A549 (cell line): ENCODE measurements at regions not wholly inside any gene's neighbourhood (a gene's known extent, or its start where the extent isn't known, plus 50 kb on each side); places are given as distances from the start of the nearest gene placed in this dataset.

Experiments
- ATAC-seq, 2 experiments: fragments of 200-7000 bp in 1 of 2; fragments of >200 bp in 1 of 2; cut with Nextera tagmentation in 1 of 2; cut with Tn5 transposase in 1 of 2; 3 replicates each; pipeline versions ENCODE4 v1.8.0 to v1.9.1; 2018 to 2020; ENCODE audit warnings: mild to moderate bottlenecking in 1 of 2, moderate library complexity in 1 of 2
- CTCF ChIA-PET: fragments of 300-600 bp; sonication (Branson Sonifier 250); formaldehyde crosslinking; extraction: SDS; loops from one replicate; lab custom pipeline; 2021; ENCODE audit warnings: antibody characterized with exemption, inconsistent platforms; lab: Yijun Ruan, JAX
- POLR2A ChIA-PET: fragments of 350-600 bp; formaldehyde crosslinking; extraction: SDS; loops from one replicate; lab custom pipeline; 2021; ENCODE audit warnings: antibody characterized with exemption, inconsistent platforms; lab: Yijun Ruan, JAX
- DNase-seq, 2 experiments: peaks; one replicate each; pipeline versions ENCODE4 v3.0.0 to v3.0.0-alpha.2; 2011 to 2016; ENCODE audit warnings: low read depth in 1 of 2, low spot score in 1 of 2
- FAIRE-seq: peaks from 2 replicates; lab custom pipeline; 2011; peaks lifted over from hg19 to GRCh38; lab: Jason Lieb, UNC
- H3K27ac ChIP-seq, 2 experiments: fragments of >200 bp; sonication (Bioruptor Twin); formaldehyde crosslinking; 3 replicates each; pipeline ENCODE4 v1.5.1; 2016 to 2017
- H3K4me1 ChIP-seq: fragments of >200 bp; sonication (Bioruptor Twin); formaldehyde crosslinking; 3 replicates; pipeline ENCODE4 v1.6.1; 2016
- H3K4me2 ChIP-seq: fragments of >200 bp; sonication (Bioruptor Twin); formaldehyde crosslinking; 3 replicates; pipeline ENCODE4 v1.6.1; 2016
- H3K4me3 ChIP-seq: fragments of >200 bp; sonication (Bioruptor Twin); formaldehyde crosslinking; 3 replicates; pipeline ENCODE4 v1.5.1; 2016
- H3K9me3 ChIP-seq: fragments of >200 bp; sonication (Bioruptor Twin); formaldehyde crosslinking; 3 replicates; pipeline ENCODE4 v1.6.1; 2016
- CBX2 ChIP-seq: fragments of 200-600 bp; sonication (generic); IDR thresholded peaks from 2 replicates; pipeline ENCODE4 v1.6.1; 2016; ENCODE audit warnings: low read depth, mild to moderate bottlenecking, borderline replicate concordance
- CHD2 ChIP-seq: fragments of 150-350 bp; IDR thresholded peaks from 2 replicates; pipeline ENCODE4 v1.6.1; 2014; ENCODE audit warnings: low read length; ENCODE audit not compliant: partially characterized antibody
- FOSB ChIP-seq: fragments of 250-450 bp; sonication (Bioruptor Pico); IDR thresholded peaks from 2 replicates; pipeline ENCODE4 v1.5.0; 2020; ENCODE audit warnings: mild to moderate bottlenecking, moderate library complexity
- FOXS1 ChIP-seq: fragments of 250-450 bp; sonication (Bioruptor Pico); IDR thresholded peaks from 2 replicates; pipeline ENCODE4 v1.5.0; 2020; ENCODE audit warnings: mild to moderate bottlenecking, moderate library complexity
- GATA3 ChIP-seq: IDR thresholded peaks from 2 replicates; pipeline ENCODE4 v1.6.1; 2012; ENCODE audit warnings: borderline replicate concordance
- HEYL ChIP-seq: fragments of 250-450 bp; sonication (Bioruptor Pico); IDR thresholded peaks from 2 replicates; pipeline ENCODE4 v1.8.0; 2021; ENCODE audit warnings: mild to moderate bottlenecking, moderate library complexity
- HOXA7 ChIP-seq: fragments of 250-450 bp; sonication (Bioruptor Pico); IDR thresholded peaks from 2 replicates; pipeline ENCODE4 v1.5.0; 2020; ENCODE audit warnings: mild to moderate bottlenecking, moderate library complexity
- JUN ChIP-seq, 2 experiments: fragments of >200 bp; sonication (Bioruptor Twin); formaldehyde crosslinking; IDR thresholded peaks; 2 replicates in 1 of 2; 3 replicates in 1 of 2; pipeline ENCODE4 v1.6.1; 2016 to 2017
- KDM1A ChIP-seq: fragments of 200-600 bp; sonication (generic); IDR thresholded peaks from 2 replicates; pipeline ENCODE4 v1.6.1; 2016; ENCODE audit warnings: low read depth, mild to moderate bottlenecking
- KDM5A ChIP-seq: fragments of 200-600 bp; sonication (generic); IDR thresholded peaks from 2 replicates; pipeline ENCODE4 v1.6.1; 2016; ENCODE audit warnings: antibody characterized with exemption, mild to moderate bottlenecking
- MAFK ChIP-seq: fragments of 450-650 bp; IDR thresholded peaks from 2 replicates; pipeline ENCODE4 v1.6.1; 2014; ENCODE audit not compliant: partially characterized antibody
- MAX ChIP-seq: IDR thresholded peaks from 2 replicates; pipeline ENCODE4 v1.6.1; 2012
- MYC ChIP-seq: IDR thresholded peaks from 2 replicates; pipeline ENCODE4 v1.6.1; 2012; ENCODE audit warnings: mild to moderate bottlenecking, inconsistent platforms, low read length, improper control_type of control experiment, borderline replicate concordance
- NFE2L2 ChIP-seq: fragments of 150-350 bp; conservative IDR thresholded peaks from 2 replicates; pipeline ENCODE4 v1.6.1; 2014; ENCODE audit warnings: low read length
- POLR2A ChIP-seq: IDR thresholded peaks from 2 replicates; pipeline ENCODE4 v1.6.1; 2012; ENCODE audit warnings: mild to moderate bottlenecking, low read length
- POLR2AphosphoS2 ChIP-seq: conservative IDR thresholded peaks from 2 replicates; pipeline ENCODE4 v1.6.1; 2012; ENCODE audit warnings: low read length, improper control_type of control experiment, inconsistent platforms
- RAD21 ChIP-seq, 2 experiments: fragments of >200 bp in 1 of 2; sonication (Bioruptor Twin) in 1 of 2; formaldehyde crosslinking in 1 of 2; IDR thresholded peaks in 1 of 2; conservative IDR thresholded peaks in 1 of 2; 2 replicates in 1 of 2; 3 replicates in 1 of 2; pipeline ENCODE4 v1.6.1; 2012 to 2018; ENCODE audit warnings: inconsistent platforms in 1 of 2
- RNF2 ChIP-seq: fragments of 200-600 bp; sonication (generic); IDR thresholded peaks from 2 replicates; pipeline ENCODE4 v1.6.1; 2016; ENCODE audit warnings: low read depth, mild to moderate bottlenecking, antibody characterized with exemption, moderate library complexity, borderline replicate concordance
- SMC3 ChIP-seq: fragments of >200 bp; sonication (Bioruptor Twin); formaldehyde crosslinking; IDR thresholded peaks from 3 replicates; pipeline ENCODE4 v1.6.1; 2018; ENCODE audit warnings: inconsistent platforms
- ZNF302 ChIP-seq: fragments of 250-450 bp; sonication (Bioruptor Pico); IDR thresholded peaks from 2 replicates; pipeline ENCODE4 v1.9.0; 2021; ENCODE audit warnings: inconsistent platforms, mild to moderate bottlenecking, moderate library complexity
- ZSCAN20 ChIP-seq: fragments of 250-450 bp; sonication (Bioruptor Pico); IDR thresholded peaks from 2 replicates; pipeline ENCODE4 v1.8.0; 2022; ENCODE audit warnings: mild to moderate bottlenecking, moderate library complexity
- WGBS: methylation state at CpG from one replicate; pipeline ENCODE4 v1.1.6; 2017; ENCODE audit errors: missing lambda C conversion rate; 5-methylcytosine and 5-hydroxymethylcytosine counted together
- TF ChIP-seq, protein P1 (sequence below): IDR thresholded peaks from 2 replicates; pipeline ENCODE4 v1.6.1; 2012
- TF ChIP-seq, protein P2 (sequence below): fragments of 450-650 bp; IDR thresholded peaks from 2 replicates; pipeline ENCODE4 v1.6.1; 2014; ENCODE audit warnings: antibody characterized with exemption

- ATAC-seq (no peak), FAIRE-seq (no peak), DNase-seq (no peak)
- H3K27ac ChIP-seq, result no peak overlapping the region
- no peak for TF ChIP-seq ZSCAN20 (CRISPR knock-in tag)
- no peak for TF ChIP-seq MYC
- TF ChIP-seq FOSB (CRISPR knock-in tag), result no peak
- no peak for TF ChIP-seq HOXA7 (CRISPR knock-in tag)
- no peak for TF ChIP-seq NFE2L2
- TF ChIP-seq KDM1A, result no peak
- TF ChIP-seq FOXS1 (CRISPR knock-in tag), result no peak
- TF ChIP-seq CBX2, result no peak
- TF ChIP-seq KDM5A, result no peak
- 8% methylated on average over 7 of the region's 10 CpGs for whole genome bisulfite sequencing
- ChIA-PET CTCF (interaction anchor here (1.2 to 5.3 kb wide), 2 partner anchors 159 to 1691 kb away, joined by 3 to 40 read pairs; no protein-coding TSS in a partner anchor), POLR2A (no interaction called here)
- H3K4me1 ChIP-seq, result no peaks in the 10 kb centered on the region
- no peak overlapping the region for H3K4me3 ChIP-seq
- H3K4me2 ChIP-seq, result no peak overlapping the region
- H3K9me3 ChIP-seq, result no peaks in the 10 kb centered on the region
Measured at GRCh38 chr20:39270837-39271604, 308.9 kb downstream of the DHX35 start.

DNA sequence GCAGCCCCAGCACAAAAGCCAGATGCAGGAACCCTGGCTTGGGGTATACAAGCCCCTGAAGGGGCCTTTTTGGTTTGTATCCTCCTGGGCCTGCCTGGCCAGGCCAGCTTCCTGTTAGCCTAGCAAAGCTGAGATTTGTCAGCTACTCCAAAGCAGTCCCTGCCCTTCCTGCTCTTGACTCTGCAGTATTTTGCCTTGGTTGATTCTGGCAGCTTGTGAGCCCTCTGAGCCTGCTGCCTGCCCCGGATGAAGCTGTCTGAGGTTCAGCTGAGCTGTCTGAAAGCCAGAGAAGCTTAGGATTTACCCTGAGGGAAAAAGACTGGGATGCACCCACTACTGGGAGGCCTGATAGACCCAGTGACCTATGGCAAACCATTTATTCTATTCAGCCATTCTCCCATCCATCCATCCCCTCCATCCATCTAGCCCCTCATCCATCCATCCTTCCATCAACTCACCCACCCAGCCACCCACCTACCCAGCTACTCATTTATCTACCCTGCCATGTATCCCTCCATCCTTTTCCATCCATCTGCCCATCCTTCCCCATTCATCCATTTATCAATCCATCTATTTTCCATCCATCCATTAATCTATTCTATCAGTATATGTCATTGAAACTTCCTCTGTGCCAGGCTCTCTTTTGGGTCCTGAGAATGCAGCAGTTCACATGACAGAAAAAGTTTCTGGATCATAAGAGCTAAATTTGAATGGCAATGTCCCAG is 307.5 kb downstream of the DHX35 start:
- no peaks in the 10 kb centered on the region for H3K4me1 ChIP-seq
- DNase-seq (no peak), ATAC-seq (no peak; a peak in 1 of 6 replicates), FAIRE-seq (no peak)
- no peak overlapping the region for H3K4me2 ChIP-seq
- H3K9me3 ChIP-seq, result no peaks in the 10 kb centered on the region
- ChIA-PET POLR2A (no interaction called here), CTCF (interaction anchor here (0.9 to 5.3 kb wide), 24 partner anchors 8 to 1692 kb away, joined by 3 to 40 read pairs (median 4); partner anchors contain the start of gene MAFB)
- no peak overlapping the region for H3K27ac ChIP-seq
- WGBS, result 0% methylated on average over 1 of the region's 1 CpG
- H3K4me3 ChIP-seq, result no peak overlapping the region
- TF ChIP-seq, protein P1, sequence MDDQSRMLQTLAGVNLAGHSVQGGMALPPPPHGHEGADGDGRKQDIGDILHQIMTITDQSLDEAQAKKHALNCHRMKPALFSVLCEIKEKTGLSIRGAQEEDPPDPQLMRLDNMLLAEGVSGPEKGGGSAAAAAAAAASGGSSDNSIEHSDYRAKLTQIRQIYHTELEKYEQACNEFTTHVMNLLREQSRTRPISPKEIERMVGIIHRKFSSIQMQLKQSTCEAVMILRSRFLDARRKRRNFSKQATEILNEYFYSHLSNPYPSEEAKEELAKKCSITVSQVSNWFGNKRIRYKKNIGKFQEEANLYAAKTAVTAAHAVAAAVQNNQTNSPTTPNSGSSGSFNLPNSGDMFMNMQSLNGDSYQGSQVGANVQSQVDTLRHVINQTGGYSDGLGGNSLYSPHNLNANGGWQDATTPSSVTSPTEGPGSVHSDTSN, result no peak
- no peak for TF ChIP-seq ZNF302 (CRISPR knock-in tag)
- TF ChIP-seq GATA3, result no peak
- no peak for TF ChIP-seq POLR2AphosphoS2
- TF ChIP-seq, protein P2, sequence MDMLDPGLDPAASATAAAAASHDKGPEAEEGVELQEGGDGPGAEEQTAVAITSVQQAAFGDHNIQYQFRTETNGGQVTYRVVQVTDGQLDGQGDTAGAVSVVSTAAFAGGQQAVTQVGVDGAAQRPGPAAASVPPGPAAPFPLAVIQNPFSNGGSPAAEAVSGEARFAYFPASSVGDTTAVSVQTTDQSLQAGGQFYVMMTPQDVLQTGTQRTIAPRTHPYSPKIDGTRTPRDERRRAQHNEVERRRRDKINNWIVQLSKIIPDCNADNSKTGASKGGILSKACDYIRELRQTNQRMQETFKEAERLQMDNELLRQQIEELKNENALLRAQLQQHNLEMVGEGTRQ, result no peak
- TF ChIP-seq HEYL (CRISPR knock-in tag), result no peak
- no peak for TF ChIP-seq HOXA7 (CRISPR knock-in tag)
- TF ChIP-seq POLR2A, result no peak
- no peak for TF ChIP-seq RNF2
- no peak for TF ChIP-seq FOXS1 (CRISPR knock-in tag)
- no peak for TF ChIP-seq MAX
- TF ChIP-seq RAD21 (conservative IDR thresholded peaks at IDR 0.05 in 1 of 2, IDR thresholded peaks at IDR 0.05 in 1 of 2), result no peak
- TF ChIP-seq KDM1A, result no peak
- TF ChIP-seq JUN (IDR thresholded peaks at IDR 0.05), result no peak
- no peak for TF ChIP-seq CHD2
- no peak for TF ChIP-seq SMC3
- no peak for TF ChIP-seq MAFK
